Adipose tissue (tissue), 3 donors: ENCODE measurements at regions not wholly inside any gene's neighbourhood (a gene's known extent, or its start where the extent isn't known, plus 50 kb on each side); places are given as distances from the start of the nearest gene placed in this dataset.

ENCODE experiments used
- H3K27ac ChIP-seq: one replicate; pipeline ENCODE4 v1.5.1; 2013; ENCODE audit warnings: low read depth, low read length
- whole genome bisulfite sequencing, 3 donors: extraction: QIAGEN DNeasy Blood & Tissue Kit; methylation state at CpG; one replicate each; pipeline ENCODE4 v1.1.7; 2013; 5-methylcytosine and 5-hydroxymethylcytosine counted together
- donor health status: healthy with polysubstance abuse.
- donor health status: Bipolar disorder and iron deficiency.
- donor health status: healthy.

- 65 to 83% (median 78%) methylated on average over 1 of the region's 1 CpG for WGBS, 3 donors
- H3K27ac ChIP-seq, result no peak overlapping the region
Observed at GRCh38 chr3:106729481-106729880, 647.8 kb upstream of the CCDC54 start.

GRCh38 chr3:106731230-106731629 lies 646.0 kb upstream of the CCDC54 start:
- H3K27ac ChIP-seq, result no peak overlapping the region
- 70 to 89% (median 84%) methylated on average over 2 of the region's 2 CpGs for WGBS, 3 donors

GRCh38 chr3:106734712-106735111 lies 642.5 kb upstream of the CCDC54 start:
- H3K27ac ChIP-seq, result no peak overlapping the region
- 68 to 81% (median 78%) methylated on average over 1 of the region's 1 CpG for WGBS, 3 donors

DNA sequence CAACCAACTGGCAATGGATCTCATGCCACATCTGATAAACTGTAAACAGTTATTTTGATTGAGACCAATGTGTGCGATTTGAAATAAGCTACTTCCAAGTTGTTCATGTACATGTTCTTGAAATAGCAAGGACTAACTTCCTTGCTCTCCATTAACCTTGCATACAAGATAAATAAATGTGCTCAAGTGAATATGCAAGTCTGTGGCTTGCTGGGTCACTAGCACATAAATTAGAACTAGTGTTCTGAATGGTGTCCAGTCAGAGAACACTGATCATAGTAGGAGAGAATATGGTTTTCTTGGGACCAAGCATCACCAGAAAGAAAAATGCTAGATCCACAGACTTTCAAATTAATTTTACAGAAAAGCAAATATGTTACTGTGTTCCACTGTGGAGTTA lies 640.0 kb upstream of the CCDC54 start:
- H3K27ac ChIP-seq, result no peak overlapping the region
- 74 to 91% (median 89%) methylated on average over 1 of the region's 1 CpG for WGBS, 3 donors

GRCh38 chr3:106740116-106740515 lies 637.1 kb upstream of the CCDC54 start:
- WGBS, 3 donors, result 29 to 63% (median 48%) methylated on average over 1 of the region's 1 CpG
- no peak overlapping the region for H3K27ac ChIP-seq

- WGBS, 3 donors, result 55 to 69% (median 63%) methylated on average over 7 of the region's 7 CpGs
Observed at GRCh38 chr3:106745344-106746168, 631.7 kb upstream of the CCDC54 start.

GRCh38 chr3:106746286-106746685 lies 631.0 kb upstream of the CCDC54 start:
- no peak overlapping the region for H3K27ac ChIP-seq

More at GRCh38 chr3:106745344-106746168, 631.7 kb upstream of the CCDC54 start:
- H3K27ac ChIP-seq, result no peak overlapping the region

DNA sequence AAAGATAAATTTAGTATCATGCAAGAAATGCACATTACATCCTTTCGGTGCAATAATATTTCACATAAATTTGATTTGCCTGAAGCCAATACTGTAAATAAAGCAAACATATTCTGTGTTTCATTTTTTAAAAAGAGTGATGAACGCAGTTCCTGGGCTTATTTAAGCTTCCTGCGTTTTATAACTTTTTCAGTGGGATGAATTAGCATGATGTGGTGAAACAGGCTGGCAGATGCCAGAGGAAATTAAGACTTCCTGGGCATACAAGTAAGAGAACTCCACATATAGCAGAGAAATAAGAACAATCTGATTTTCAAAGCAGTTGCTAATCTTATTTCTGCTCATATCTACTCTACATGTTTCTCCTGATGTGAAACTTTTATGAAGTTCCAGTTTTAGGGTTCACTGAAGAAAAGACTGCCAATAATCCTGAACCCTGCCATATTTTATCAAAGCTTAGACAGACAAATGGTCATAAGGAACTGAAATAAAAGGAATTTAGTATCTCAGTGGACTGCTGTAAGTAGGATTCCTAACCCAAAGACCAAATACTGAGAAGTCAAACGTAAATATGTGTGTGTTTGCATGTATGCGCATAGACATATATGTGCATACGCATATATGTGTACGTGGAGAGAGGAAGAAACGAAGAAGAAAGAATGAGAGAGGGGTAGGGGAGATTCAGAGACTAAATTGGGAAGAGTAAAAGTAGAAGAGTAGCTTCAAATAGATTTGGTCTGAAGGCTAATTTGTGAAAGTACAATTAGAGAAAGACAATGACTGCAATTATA lies 628.6 kb upstream of the CCDC54 start:
- WGBS, 3 donors, result 67 to 89% (median 72%) methylated on average over 8 of the region's 8 CpGs
- H3K27ac ChIP-seq, result no peak overlapping the region

- H3K27ac ChIP-seq, result no peak overlapping the region
- 56 to 92% (median 84%) methylated on average over 1 of the region's 1 CpG for WGBS, 3 donors
Observed at GRCh38 chr3:106750092-106750491, 627.1 kb upstream of the CCDC54 start.

DNA sequence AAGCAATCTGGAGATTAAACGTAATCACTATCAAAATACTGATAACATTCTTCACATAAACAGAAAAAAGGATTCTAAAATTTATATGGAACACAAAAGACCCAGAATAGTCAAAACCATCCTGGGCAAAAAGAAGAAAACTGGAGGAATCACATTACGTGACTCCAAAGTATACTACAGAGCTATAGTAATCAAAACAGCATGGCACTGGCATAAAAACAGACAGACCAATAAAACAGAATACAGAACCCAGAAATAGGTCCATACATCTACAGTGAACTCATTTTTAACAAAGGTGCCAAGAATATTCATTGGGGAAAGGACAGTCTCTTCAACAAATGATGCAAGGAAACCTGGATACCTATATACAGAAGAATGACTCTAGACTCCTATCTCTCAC lies 621.9 kb upstream of the CCDC54 start:
- 76 to 83% (median 80%) methylated on average over 2 of the region's 2 CpGs for WGBS, 3 donors
- no peak overlapping the region for H3K27ac ChIP-seq

- WGBS, 3 donors, result 77 to 89% (median 81%) methylated on average over 3 of the region's 3 CpGs
- no peak overlapping the region for H3K27ac ChIP-seq
Observed at GRCh38 chr3:106756901-106757300, 620.3 kb upstream of the CCDC54 start.

- no peak overlapping the region for H3K27ac ChIP-seq
- 74 to 92% (median 88%) methylated on average over 2 of the region's 2 CpGs for WGBS, 3 donors
Observed at GRCh38 chr3:106758459-106758858, 618.8 kb upstream of the CCDC54 start.

DNA sequence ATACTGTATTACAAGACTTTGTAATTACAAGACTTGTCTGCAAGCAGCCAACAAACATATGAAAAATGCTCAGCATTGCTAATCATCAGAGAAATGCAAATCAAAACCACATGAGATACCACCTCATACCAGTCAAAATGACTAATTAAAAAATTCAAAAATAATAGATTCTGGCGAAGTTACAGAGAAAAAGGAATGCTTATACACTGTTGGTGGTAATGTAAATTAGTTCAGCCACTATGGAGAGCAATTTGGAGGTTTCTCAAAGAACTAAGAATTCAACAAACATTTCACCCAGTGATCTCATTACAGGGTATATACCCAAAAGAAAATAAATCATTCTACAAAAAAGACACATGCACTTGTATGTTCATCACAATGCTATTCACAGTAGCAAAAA lies 617.5 kb upstream of the CCDC54 start:
- no peak overlapping the region for H3K27ac ChIP-seq
- WGBS, 3 donors, result 59 to 79% (median 64%) methylated on average over 1 of the region's 1 CpG

GRCh38 chr3:106765342-106765741 lies 611.9 kb upstream of the CCDC54 start:
- 82 to 87% (median 82%) methylated on average over 7 of the region's 7 CpGs for WGBS, 3 donors
- H3K27ac ChIP-seq, result no peak overlapping the region

- no peak overlapping the region for H3K27ac ChIP-seq
Observed at GRCh38 chr3:106768941-106769480, 608.2 kb upstream of the CCDC54 start.

- no peak overlapping the region for H3K27ac ChIP-seq
- 62 to 83% (median 79%) methylated on average over 1 of the region's 1 CpG for WGBS, 3 donors
Observed at GRCh38 chr3:106773795-106774194, 603.4 kb upstream of the CCDC54 start.

GRCh38 chr3:106783231-106783630 lies 594.0 kb upstream of the CCDC54 start:
- no peak overlapping the region for H3K27ac ChIP-seq

GRCh38 chr3:106789276-106789675 lies 588.0 kb upstream of the CCDC54 start:
- WGBS, 3 donors, result 68 to 75% (median 72%) methylated on average over 4 of the region's 4 CpGs
- no peak overlapping the region for H3K27ac ChIP-seq

DNA sequence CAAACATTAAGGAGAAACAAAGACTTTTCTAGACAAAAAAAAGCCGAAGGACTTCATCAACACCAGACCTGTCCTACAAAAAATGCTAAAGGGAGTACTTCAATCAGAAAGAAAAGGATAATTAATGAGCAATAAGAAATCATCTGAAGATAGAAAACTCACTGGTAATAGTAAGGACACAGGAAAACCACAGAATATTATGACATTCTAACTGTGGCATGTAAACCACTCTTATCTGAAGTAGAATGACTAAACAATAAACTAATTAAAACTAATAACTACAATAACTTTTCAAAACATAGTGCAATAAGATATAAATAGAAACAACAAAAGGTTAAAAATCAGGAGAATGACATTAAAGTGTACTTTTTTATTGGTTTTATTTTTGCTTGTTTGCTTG lies 584.5 kb upstream of the CCDC54 start:
- WGBS, 3 donors, result 90 to 95% (median 92%) methylated on average over 1 of the region's 1 CpG

DNA sequence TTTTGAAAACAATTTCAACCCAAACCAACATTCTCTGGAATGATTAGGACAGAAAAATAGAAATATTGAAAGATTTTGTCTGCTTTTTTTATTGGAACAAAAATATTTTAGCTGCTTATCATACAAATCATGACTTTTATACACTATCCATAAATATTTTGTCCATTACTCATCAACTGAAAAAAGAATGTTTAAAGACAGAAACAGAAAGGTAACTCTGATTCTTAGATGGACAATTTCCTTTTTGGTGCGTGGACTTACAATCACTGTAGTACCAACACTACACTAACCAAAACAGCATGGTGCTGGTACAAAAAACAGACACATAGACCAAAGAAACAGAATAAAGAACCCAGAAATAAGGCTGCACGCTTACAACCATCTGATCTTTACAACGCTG lies 582.8 kb upstream of the CCDC54 start:
- 82 to 95% (median 93%) methylated on average over 3 of the region's 3 CpGs for WGBS, 3 donors

More for the DNA sequence above, 584.5 kb upstream of the CCDC54 start:
- H3K27ac ChIP-seq, result no peak overlapping the region

More for the DNA sequence above, 582.8 kb upstream of the CCDC54 start:
- no peak overlapping the region for H3K27ac ChIP-seq
